K562 (cell line): ENCODE measurements at regions not wholly inside any gene's neighbourhood (a gene's known extent, or its start where the extent isn't known, plus 50 kb on each side); places are given as distances from the start of the nearest gene placed in this dataset.

Experiments used
- ATAC-seq: fragments of 200-7000 bp; cut with Tn5 transposase; 3 replicates; pipeline ENCODE4 v1.9.1; 2020; ENCODE audit warnings: moderate library complexity
- BruUV-seq: library from RNA; stranded (reverse); fragments of 400-500 nt; replicated peaks from 2 replicates; lab custom pipeline; 2021; lab: Mats Ljungman, UMichigan
- CTCF ChIA-PET: fragments of 300-600 bp; formaldehyde crosslinking; extraction: SDS; loops from one replicate; lab custom pipeline; 2021; ENCODE audit warnings: low intra/inter-chr PET ratio; lab: Yijun Ruan, JAX
- POLR2A ChIA-PET: fragments of 300-600, 350-650 bp; sonication (Branson Sonifier 250); formaldehyde crosslinking; extraction: SDS; loops from one replicate; lab custom pipeline; 2021; ENCODE audit warnings: antibody characterized with exemption, inconsistent platforms; lab: Yijun Ruan, JAX
- DNase-seq, 4 experiments: peaks; one replicate each; pipeline versions ENCODE4 v3.0.0 to v3.0.0-alpha.2; 2011 to 2018; ENCODE audit warnings: low spot score in 3 of 4, mixed read lengths in 3 of 4; ENCODE audit errors: extremely low read depth in 1 of 4
- FAIRE-seq: peaks from 2 replicates; lab custom pipeline; 2011; peaks lifted over from hg19 to GRCh38; lab: Jason Lieb, UNC
- H2AFZ ChIP-seq: 2 replicates; pipeline ENCODE4 v1.6.0; 2011; ENCODE audit warnings: low read depth, low read length, control low read depth, inconsistent platforms
- H3K27ac ChIP-seq: fragments of 200-600 bp; 3 replicates; pipeline ENCODE4 v1.8.0; 2011; ENCODE audit warnings: low read depth, mild to moderate bottlenecking, control low read depth, inconsistent platforms, low read length, moderate library complexity, mixed read lengths; ENCODE audit errors: extremely low read depth
- H3K27me3 ChIP-seq, 2 experiments: fragments of 300-600 bp in 1 of 2; 2 replicates in 1 of 2; 3 replicates in 1 of 2; pipeline versions ENCODE4 v1.6.0 to v1.8.0; 2011; ENCODE audit warnings: inconsistent platforms in 2 of 2, low read length in 2 of 2, mild to moderate bottlenecking in 1 of 2, mixed read lengths in 1 of 2, moderate library complexity in 1 of 2; ENCODE audit not compliant: control insufficient read depth in 2 of 2, insufficient read depth in 2 of 2
- H3K36me3 ChIP-seq: fragments of 300-600 bp; 3 replicates; pipeline ENCODE4 v1.8.0; 2011; ENCODE audit warnings: mild to moderate bottlenecking, low read length, inconsistent platforms; ENCODE audit not compliant: control insufficient read depth, insufficient read depth
- H3K4me1 ChIP-seq, 2 experiments: fragments of 200-600 bp in 1 of 2; replicated peaks in 1 of 2; 2 replicates in 1 of 2; 3 replicates in 1 of 2; pipeline versions ENCODE4 v1.5.1 to v1.8.0; 2011; ENCODE audit warnings: inconsistent platforms in 2 of 2, low read length in 2 of 2, mild to moderate bottlenecking in 1 of 2, mixed read lengths in 1 of 2, moderate library complexity in 1 of 2; ENCODE audit not compliant: control insufficient read depth in 2 of 2, insufficient read depth in 2 of 2
- H3K4me2 ChIP-seq: 2 replicates; pipeline ENCODE4 v1.6.1; 2011; ENCODE audit warnings: low read length, control low read depth, inconsistent platforms, mixed read lengths; ENCODE audit not compliant: insufficient read depth
- H3K4me3 ChIP-seq: fragments of 200-600 bp; sonication (generic), shearing (Covaris generic); 2 replicates; pipeline ENCODE4 v1.5.1; 2016; ENCODE audit warnings: control low read depth, inconsistent platforms
- H3K79me2 ChIP-seq: fragments of 200-600 bp; 3 replicates; pipeline ENCODE4 v1.8.0; 2011; ENCODE audit warnings: low read length, inconsistent platforms; ENCODE audit not compliant: control insufficient read depth, insufficient read depth
- H3K9ac ChIP-seq, 2 experiments: 2 replicates each; pipeline versions ENCODE4 v1.6.0 to v1.6.1; 2011; ENCODE audit warnings: low read depth in 2 of 2, low read length in 2 of 2, control low read depth in 1 of 2, inconsistent platforms in 1 of 2, mild to moderate bottlenecking in 1 of 2, mixed read lengths in 1 of 2; ENCODE audit not compliant: insufficient read depth in 1 of 2
- H3K9me1 ChIP-seq: one replicate; pipeline ENCODE4 v1.6.0; 2011; ENCODE audit warnings: inconsistent platforms, mild to moderate bottlenecking, low read length, moderate library complexity; ENCODE audit not compliant: control insufficient read depth, insufficient read depth
- H3K9me3 ChIP-seq: replicated peaks from 2 replicates; pipeline ENCODE4 v1.5.1; 2011; ENCODE audit warnings: low read depth, low read length, inconsistent platforms; ENCODE audit not compliant: control insufficient read depth, insufficient read depth
- H4K20me1 ChIP-seq: replicated peaks from 2 replicates; pipeline ENCODE4 v1.6.1; 2011; ENCODE audit warnings: low read length, inconsistent platforms, mixed read lengths; ENCODE audit not compliant: control insufficient read depth, insufficient read depth
- CREBBP ChIP-seq: IDR thresholded peaks from one replicate; pipeline ENCODE4 v1.6.1; 2012; ENCODE audit warnings: low read depth, mild to moderate bottlenecking, control low read depth, inconsistent platforms, low read length
- ELF2 ChIP-seq: fragments of 250-450 bp; sonication (Bioruptor Pico); IDR thresholded peaks from 2 replicates; pipeline ENCODE4 v1.5.0; 2021; ENCODE audit warnings: mild to moderate bottlenecking
- SAP30 ChIP-seq: fragments of 200-600 bp; sonication (generic); IDR thresholded peaks from 2 replicates; pipeline ENCODE4 v1.6.1; 2012; ENCODE audit warnings: borderline replicate concordance, low read depth, mild to moderate bottlenecking, moderate library complexity, low read length, control low read depth, inconsistent platforms; ENCODE audit not compliant: insufficient read depth, poor library complexity, severe bottlenecking
- SMAD3 ChIP-seq: fragments of 450-650 bp; formaldehyde crosslinking; conservative IDR thresholded peaks from 2 replicates; pipeline ENCODE4 v1.4.0; 2020; ENCODE audit warnings: mild to moderate bottlenecking
- ZFX ChIP-seq: sonication (generic); formaldehyde crosslinking; IDR thresholded peaks from 2 replicates; pipeline ENCODE4 v1.8.0; 2022; ENCODE audit warnings: mild to moderate bottlenecking, missing genetic modification reagents, moderate library complexity
- ZNF12 ChIP-seq: sonication (generic); formaldehyde crosslinking; IDR thresholded peaks from 2 replicates; pipeline ENCODE4 v1.4.0; 2020; ENCODE audit warnings: mild to moderate bottlenecking, missing genetic modification reagents
- ZNF766 ChIP-seq: fragments of 200-800 bp; sonication (Bioruptor generic); conservative IDR thresholded peaks from 2 replicates; pipeline ENCODE4 v1.6.1; 2016; ENCODE audit warnings: missing genetic modification characterization, missing compliant biosample characterization
- WGBS: fragments of 100-300 bp; shearing (Covaris generic); methylation state at CpG from one replicate; pipeline ENCODE4 v1.1.6; 2016; ENCODE audit warnings: low coverage, mixed read lengths; ENCODE audit not compliant: insufficient coverage; ENCODE audit errors: missing lambda C conversion rate; 5-methylcytosine and 5-hydroxymethylcytosine counted together
- in situ Hi-C: fragments of 300-500 bp; cut with MboI; formaldehyde crosslinking; loops from 4 replicates; pipeline ENCODE4 v1.15.0; 2018; ENCODE audit warnings: inconsistent platforms, mixed read lengths
- intact Hi-C: fragments of 100-400 bp; cut with micrococcal nuclease; formaldehyde crosslinking; loops from 2 replicates; pipeline ENCODE4 v1.14.2; 2022
- TF ChIP-seq, protein P1 (sequence below), 2 experiments: fragments of 250-450 bp in 1 of 2; fragments of 450-650 bp in 1 of 2; sonication (Bioruptor Pico) in 1 of 2; IDR thresholded peaks; 2 replicates each; pipeline versions ENCODE4 v1.6.1 to v1.8.0; 2016 to 2021; ENCODE audit warnings: mild to moderate bottlenecking in 2 of 2, moderate library complexity in 2 of 2, missing compliant biosample characterization in 1 of 2, missing genetic modification characterization in 1 of 2
- TF ChIP-seq, protein P2 (sequence below): fragments of 450-650 bp; IDR thresholded peaks from 2 replicates; pipeline ENCODE4 v1.6.1; 2017; ENCODE audit warnings: antibody characterized with exemption
- TF ChIP-seq, protein P3 (sequence below): sonication (generic); formaldehyde crosslinking; IDR thresholded peaks from 2 replicates; pipeline ENCODE4 v1.8.1; 2023; ENCODE audit warnings: mild to moderate bottlenecking, missing genetic modification reagents

DNA sequence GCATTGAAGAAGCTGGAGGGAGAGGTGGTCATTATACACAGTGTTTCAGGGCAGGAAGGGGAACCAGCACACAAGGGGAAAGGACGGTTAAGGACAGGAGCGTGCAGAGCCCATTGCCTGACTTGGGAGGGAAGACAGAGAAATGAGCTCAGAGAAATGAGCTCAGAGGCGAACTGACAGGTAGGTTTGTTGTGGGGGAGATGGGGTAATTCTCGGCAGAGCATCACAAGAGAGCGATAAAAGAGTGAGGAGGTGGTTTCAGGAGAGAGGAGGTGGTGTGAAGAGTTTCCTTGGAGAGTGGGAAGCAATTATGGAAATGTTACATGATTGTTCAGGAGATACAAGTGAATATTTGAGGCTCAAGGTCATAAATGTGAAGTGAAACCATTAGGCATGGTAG, 61.0 kb downstream of the MRGPRX1 start:
- 5% methylated on average over 5 of the region's 5 CpGs for WGBS
- Histone ChIP-seq H3K27ac (no peak overlapping the region), H3K9ac (no peak overlapping the region), H3K36me3 (no peaks in the 10 kb centered on the region), H4K20me1 (no peaks in the 10 kb centered on the region), H3K79me2 (no peaks in the 10 kb centered on the region), H3K4me1 (no peaks in the 10 kb centered on the region), H3K9me1 (no peaks in the 10 kb centered on the region), H3K27me3 (no peaks in the 10 kb centered on the region; a peak in 1 of 5 replicates), H2AFZ (no peak overlapping the region), H3K4me2 (no peak overlapping the region), H3K9me3 (no peaks in the 10 kb centered on the region), H3K4me3 (no peak overlapping the region)
- no TSS peak for BruUV-seq
- TF ChIP-seq, protein P1, sequence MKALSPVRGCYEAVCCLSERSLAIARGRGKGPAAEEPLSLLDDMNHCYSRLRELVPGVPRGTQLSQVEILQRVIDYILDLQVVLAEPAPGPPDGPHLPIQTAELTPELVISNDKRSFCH (CRISPR knock-in tag; IDR thresholded peaks at IDR 0.05) = no peak
- TF ChIP-seq, protein P1 (tag; IDR thresholded peaks at IDR 0.05) = no peak
- TF ChIP-seq ZNF766 (CRISPR knock-in tag) = no peak
- no peak for TF ChIP-seq SAP30
- TF ChIP-seq, protein P2, sequence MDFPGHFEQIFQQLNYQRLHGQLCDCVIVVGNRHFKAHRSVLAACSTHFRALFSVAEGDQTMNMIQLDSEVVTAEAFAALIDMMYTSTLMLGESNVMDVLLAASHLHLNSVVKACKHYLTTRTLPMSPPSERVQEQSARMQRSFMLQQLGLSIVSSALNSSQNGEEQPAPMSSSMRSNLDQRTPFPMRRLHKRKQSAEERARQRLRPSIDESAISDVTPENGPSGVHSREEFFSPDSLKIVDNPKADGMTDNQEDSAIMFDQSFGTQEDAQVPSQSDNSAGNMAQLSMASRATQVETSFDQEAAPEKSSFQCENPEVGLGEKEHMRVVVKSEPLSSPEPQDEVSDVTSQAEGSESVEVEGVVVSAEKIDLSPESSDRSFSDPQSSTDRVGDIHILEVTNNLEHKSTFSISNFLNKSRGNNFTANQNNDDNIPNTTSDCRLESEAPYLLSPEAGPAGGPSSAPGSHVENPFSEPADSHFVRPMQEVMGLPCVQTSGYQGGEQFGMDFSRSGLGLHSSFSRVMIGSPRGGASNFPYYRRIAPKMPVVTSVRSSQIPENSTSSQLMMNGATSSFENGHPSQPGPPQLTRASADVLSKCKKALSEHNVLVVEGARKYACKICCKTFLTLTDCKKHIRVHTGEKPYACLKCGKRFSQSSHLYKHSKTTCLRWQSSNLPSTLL = no peak
- no peak for TF ChIP-seq CREBBP
- no peak for TF ChIP-seq ZFX (CRISPR knock-in tag)
- no peak for TF ChIP-seq SMAD3 (CRISPR knock-in tag)
- no peak for TF ChIP-seq ZNF12 (CRISPR knock-in tag)
- TF ChIP-seq, protein P3, sequence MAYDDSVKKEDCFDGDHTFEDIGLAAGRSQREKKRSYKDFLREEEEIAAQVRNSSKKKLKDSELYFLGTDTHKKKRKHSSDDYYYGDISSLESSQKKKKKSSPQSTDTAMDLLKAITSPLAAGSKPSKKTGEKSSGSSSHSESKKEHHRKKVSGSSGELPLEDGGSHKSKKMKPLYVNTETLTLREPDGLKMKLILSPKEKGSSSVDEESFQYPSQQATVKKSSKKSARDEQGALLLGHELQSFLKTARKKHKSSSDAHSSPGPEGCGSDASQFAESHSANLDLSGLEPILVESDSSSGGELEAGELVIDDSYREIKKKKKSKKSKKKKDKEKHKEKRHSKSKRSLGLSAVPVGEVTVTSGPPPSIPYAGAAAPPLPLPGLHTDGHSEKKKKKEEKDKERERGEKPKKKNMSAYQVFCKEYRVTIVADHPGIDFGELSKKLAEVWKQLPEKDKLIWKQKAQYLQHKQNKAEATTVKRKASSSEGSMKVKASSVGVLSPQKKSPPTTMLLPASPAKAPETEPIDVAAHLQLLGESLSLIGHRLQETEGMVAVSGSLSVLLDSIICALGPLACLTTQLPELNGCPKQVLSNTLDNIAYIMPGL (CRISPR knock-in tag) = no peak
- TF ChIP-seq ELF2 (CRISPR knock-in tag) = no peak
- CTCF ChIA-PET = no interaction called here
- in situ Hi-C loops = no loop called here
- DNase-seq = no peak
- no peak for FAIRE-seq
- no peak for ATAC-seq
- POLR2A ChIA-PET = interaction anchor here (0.5 kb wide), 1 partner anchor 310 kb away, joined by 3 read pairs; no protein-coding TSS in a partner anchor
- intact Hi-C loops = no loop called here
